B cell (primary cell): ENCODE measurements at regions not wholly inside any gene's neighbourhood (a gene's known extent, or its start where the extent isn't known, plus 50 kb on each side); places are given as distances from the start of the nearest gene placed in this dataset.

Experiments
- ATAC-seq: fragments of 200-7000 bp; cut with Tn5 transposase; one replicate; pipeline ENCODE4 v1.10.0; 2021; ENCODE audit warnings: low read depth, mild to moderate bottlenecking, moderate number of reproducible peaks, moderate library complexity
- CTCF ChIA-PET: fragments of 350-600 bp; sonication (Branson Sonifier 250); formaldehyde crosslinking; loops from one replicate; lab custom pipeline; 2021; ENCODE audit warnings: antibody characterized with exemption, inconsistent platforms; lab: Charles Lee
- POLR2A ChIA-PET: fragments of 350-600 bp; sonication (Branson Sonifier 250); formaldehyde crosslinking; loops from one replicate; lab custom pipeline; 2021; ENCODE audit warnings: antibody characterized with exemption; lab: Charles Lee
- DNase-seq: peaks from one replicate; pipeline ENCODE4 v3.0.0; 2013
- H2AFZ ChIP-seq: 2 replicates; pipeline ENCODE4 v1.6.1; 2012; ENCODE audit warnings: mild to moderate bottlenecking, low read depth, low read length; ENCODE audit not compliant: insufficient read depth, poor library complexity, severe bottlenecking
- H3K27ac ChIP-seq, 2 donors: 1 replicate in 1 of 2; 2 replicates in 1 of 2; pipeline ENCODE4 v1.5.1; 2012 to 2013; ENCODE audit warnings: low read length in 2 of 2, mild to moderate bottlenecking in 2 of 2, moderate library complexity in 1 of 2
- H3K27me3 ChIP-seq, 4 experiments: fragments of 200-600 bp in 1 of 4; sonication (generic) in 1 of 4; replicated peaks in 1 of 4; 1 replicate in 2 of 4; 2 replicates in 2 of 4; pipeline versions ENCODE4 v1.6.1 to v1.7.0; 2013 to 2016; ENCODE audit warnings: low read length in 3 of 4, mild to moderate bottlenecking in 2 of 4, mixed read lengths in 1 of 4, moderate library complexity in 1 of 4; ENCODE audit not compliant: insufficient read depth in 4 of 4, control insufficient read depth in 3 of 4; ENCODE audit errors: control extremely low read depth in 1 of 4
- H3K36me3 ChIP-seq, 2 experiments: replicated peaks in 1 of 2; 1 replicate in 1 of 2; 2 replicates in 1 of 2; pipeline versions ENCODE4 v1.6.1 to v1.7.1; 2013; ENCODE audit warnings: low read length in 1 of 2; ENCODE audit not compliant: insufficient read depth in 2 of 2, control insufficient read depth in 1 of 2; ENCODE audit errors: control extremely low read depth in 1 of 2, extremely low read depth in 1 of 2
- H3K4me1 ChIP-seq, 2 donors: fragments of 200-600 bp in 1 of 2; sonication (generic) in 1 of 2; 1 replicate in 1 of 2; 2 replicates in 1 of 2; pipeline versions ENCODE4 v1.5.1 to v1.6.1; 2013 to 2017; ENCODE audit warnings: low read length in 2 of 2; ENCODE audit not compliant: control insufficient read depth in 2 of 2, insufficient read depth in 2 of 2
- H3K4me2 ChIP-seq: replicated peaks from 2 replicates; pipeline ENCODE3; 2012; ENCODE audit warnings: mild to moderate bottlenecking, low read depth, low read length; ENCODE audit not compliant: poor library complexity, severe bottlenecking
- H3K4me3 ChIP-seq, 5 experiments: fragments of 200-600 bp in 1 of 5; sonication (generic) in 1 of 5; 1 replicate in 3 of 5; 2 replicates in 2 of 5; pipeline versions ENCODE4 v1.5.1 to v1.7.0; 2011 to 2016; ENCODE audit warnings: low read length in 4 of 5, mild to moderate bottlenecking in 4 of 5, low read depth in 2 of 5, control low read depth in 1 of 5, moderate library complexity in 1 of 5; ENCODE audit not compliant: insufficient read depth in 1 of 5; ENCODE audit errors: control extremely low read depth in 1 of 5, extremely low read depth in 1 of 5
- H3K79me2 ChIP-seq: fragments of 200-600 bp; sonication (generic); one replicate; pipeline ENCODE4 v1.6.0; 2016; ENCODE audit warnings: low read length; ENCODE audit not compliant: control insufficient read depth, insufficient read depth
- H3K9ac ChIP-seq: fragments of 200-600 bp; sonication (generic); 2 replicates; pipeline ENCODE4 v1.6.1; 2017; ENCODE audit warnings: mild to moderate bottlenecking, low read length, moderate library complexity
- H3K9me3 ChIP-seq, 3 donors: one replicate each; pipeline versions ENCODE4 v1.6.1 to v1.7.1; 2013; ENCODE audit warnings: low read length in 2 of 3; ENCODE audit not compliant: control insufficient read depth in 2 of 3, insufficient read depth in 1 of 3; ENCODE audit errors: control extremely low read depth in 1 of 3
- H4K20me1 ChIP-seq: 2 replicates; pipeline ENCODE4 v1.6.0; 2012; ENCODE audit warnings: mild to moderate bottlenecking, low read length; ENCODE audit not compliant: insufficient read depth, control insufficient read depth, poor library complexity, severe bottlenecking
- H3K27ac Mint-ChIP-seq: one replicate; pipeline ENCODE4 v1.8.0; 2021; ENCODE audit warnings: mixed read lengths
- H3K27me3 Mint-ChIP-seq: one replicate; pipeline ENCODE4 v1.8.0; 2021; ENCODE audit warnings: mixed read lengths
- H3K4me1 Mint-ChIP-seq: one replicate; pipeline ENCODE4 v1.8.0; 2021; ENCODE audit warnings: mixed read lengths
- H3K4me3 Mint-ChIP-seq: one replicate; pipeline ENCODE4 v1.8.0; 2021; ENCODE audit warnings: mixed read lengths
- H3K9me3 Mint-ChIP-seq: one replicate; pipeline ENCODE4 v1.8.0; 2022; ENCODE audit warnings: mixed read lengths; ENCODE audit not compliant: insufficient read depth
- CTCF ChIP-seq: fragments of 200-600 bp; IDR thresholded peaks from one replicate; pipeline ENCODE4 v1.8.0; 2022; ENCODE audit warnings: antibody characterized with exemption, mild to moderate bottlenecking
- EZH2 ChIP-seq: IDR thresholded peaks from 2 replicates; pipeline ENCODE4 v1.6.1; 2012; ENCODE audit warnings: borderline replicate concordance, low read depth, mild to moderate bottlenecking, moderate library complexity, low read length; ENCODE audit not compliant: insufficient read depth, poor library complexity, severe bottlenecking
- WGBS: methylation state at CpG from one replicate; pipeline ENCODE4 v1.1.5; 2013; ENCODE audit warnings: missing lambda C conversion rate; ENCODE audit not compliant: insufficient coverage; 5-methylcytosine and 5-hydroxymethylcytosine counted together
- intact Hi-C: fragments of 100-400 bp; cut with micrococcal nuclease; formaldehyde crosslinking; loops from one replicate; pipeline ENCODE4 v1.10.0; 2022

GRCh38 chr5:178793696-178794095 is 63.2 kb upstream of the ZNF354A start:
- ATAC-seq (no peak), DNase-seq (no peak)
- no peaks in the 10 kb centered on the region for H3K79me2 ChIP-seq
- ChIA-PET CTCF (no interaction called here), POLR2A (no interaction called here)
- Mint-ChIP-seq H3K4me1 (no peaks in the 10 kb centered on the region), H3K9me3 (no peaks in the 10 kb centered on the region), H3K27me3 (no peaks in the 10 kb centered on the region), H3K27ac (no peak overlapping the region), H3K4me3 (no peak overlapping the region)
- H4K20me1 ChIP-seq: no peaks in the 10 kb centered on the region
- intact Hi-C loops: no loop called here
- H3K27ac ChIP-seq: no peak overlapping the region
- no peaks in the 10 kb centered on the region for H3K27me3 ChIP-seq
- H3K36me3 ChIP-seq: no peaks in the 10 kb centered on the region
- WGBS: 95% methylated on average over 16 of the region's 17 CpGs
- no peak overlapping the region for H3K4me2 ChIP-seq
- H2AFZ ChIP-seq: no peak overlapping the region
- H3K4me1 ChIP-seq: no peaks in the 10 kb centered on the region
- no peak overlapping the region for H3K4me3 ChIP-seq
- no peak for TF ChIP-seq EZH2
- no peak for TF ChIP-seq CTCF
- no peak overlapping the region for H3K9ac ChIP-seq
- H3K9me3 ChIP-seq: peaks cover 0 to 21% (median 0%) of the 10 kb centered on the region in 3 donors

GRCh38 chr5:178793151-178793550 is 62.7 kb upstream of the ZNF354A start:
- Mint-ChIP-seq H3K27ac (no peak overlapping the region), H3K4me3 (no peak overlapping the region), H3K9me3 (no peaks in the 10 kb centered on the region), H3K27me3 (no peaks in the 10 kb centered on the region), H3K4me1 (no peaks in the 10 kb centered on the region)
- intact Hi-C loops: no loop called here
- no peak overlapping the region for H3K4me3 ChIP-seq
- no peaks in the 10 kb centered on the region for H4K20me1 ChIP-seq
- ATAC-seq: no peak
- H3K79me2 ChIP-seq: no peaks in the 10 kb centered on the region
- no peak overlapping the region for H2AFZ ChIP-seq
- no peak for TF ChIP-seq CTCF
- no peak for TF ChIP-seq EZH2
- POLR2A ChIA-PET: no interaction called here
- H3K9me3 ChIP-seq: peaks cover 0 to 23% (median 0%) of the 10 kb centered on the region in 3 donors
- no peaks in the 10 kb centered on the region for H3K36me3 ChIP-seq
- 72% methylated on average over 12 of the region's 12 CpGs for WGBS
- H3K4me2 ChIP-seq: no peak overlapping the region
- no peak for DNase-seq
- CTCF ChIA-PET: no interaction called here
- H3K27ac ChIP-seq: no peak overlapping the region
- H3K9ac ChIP-seq: no peak overlapping the region
- no peaks in the 10 kb centered on the region for H3K4me1 ChIP-seq
- no peaks in the 10 kb centered on the region for H3K27me3 ChIP-seq
